BE2C (cell line): ENCODE measurements at regions not wholly inside any gene's neighbourhood (a gene's known extent, or its start where the extent isn't known, plus 50 kb on each side); places are given as distances from the start of the nearest gene placed in this dataset.

Experiments
- DNase-seq: peaks from one replicate; pipeline ENCODE4 v3.0.0-alpha.2; 2020
- H3K27me3 ChIP-seq: fragments of 250-450 bp; sonication (Bioruptor Pico); 2 replicates; pipeline ENCODE4 v1.5.1; 2020; ENCODE audit warnings: mild to moderate bottlenecking
- H3K36me3 ChIP-seq: fragments of 250-450 bp; sonication (Bioruptor Pico); 2 replicates; pipeline ENCODE4 v1.5.1; 2020; ENCODE audit warnings: mild to moderate bottlenecking
- H3K4me1 ChIP-seq: fragments of 250-450 bp; sonication (Bioruptor Pico); 2 replicates; pipeline ENCODE4 v1.5.1; 2020
- H3K4me3 ChIP-seq: 2 replicates; pipeline ENCODE4 v1.5.1; 2011; ENCODE audit warnings: low read depth, low read length
- H3K9me3 ChIP-seq: fragments of 250-450 bp; sonication (Bioruptor Pico); 2 replicates; pipeline ENCODE4 v1.5.1; 2020
- CTCF ChIP-seq: IDR thresholded peaks from 2 replicates; pipeline ENCODE4 v1.5.1; 2012; ENCODE audit warnings: mild to moderate bottlenecking, low read depth, low read length

GRCh38 chr22:25389541-25389919 lies 170.1 kb downstream of the CRYBB2 start:
- Histone ChIP-seq H3K4me3 (no peak overlapping the region), H3K4me1 (peaks cover 8% of the 10 kb centered on the region; the same call in 1 of the 2 replicates), H3K36me3 (no peaks in the 10 kb centered on the region; the same call in 1 of the 2 replicates), H3K27me3 (no peaks in the 10 kb centered on the region), H3K9me3 (no peaks in the 10 kb centered on the region)
- no peak for DNase-seq
- TF ChIP-seq CTCF: no peak

- no peaks in the 10 kb centered on the region for H3K9me3 ChIP-seq
- H3K4me3 ChIP-seq: no peak overlapping the region
- H3K27me3 ChIP-seq: no peaks in the 10 kb centered on the region
- no peak for TF ChIP-seq CTCF
- H3K4me1 ChIP-seq: peaks cover 11% of the 10 kb centered on the region
- no peak for DNase-seq
- H3K36me3 ChIP-seq: no peaks in the 10 kb centered on the region; the same call in 1 of the 2 replicates
These were observed 171.1 kb downstream of the CRYBB2 start for GRCh38 chr22:25390297-25391240.

- Histone ChIP-seq H3K9me3 (no peaks in the 10 kb centered on the region), H3K27me3 (no peaks in the 10 kb centered on the region), H3K36me3 (no peaks in the 10 kb centered on the region; the same call in 1 of the 2 replicates), H3K4me1 (peaks cover 17% of the 10 kb centered on the region), H3K4me3 (no peak overlapping the region)
- no peak for TF ChIP-seq CTCF
- DNase-seq: no peak
These were observed 171.9 kb upstream of the GRK3 start for GRCh38 chr22:25392584-25392983.

GRCh38 chr22:25393121-25393805 lies 171.2 kb upstream of the GRK3 start:
- DNase-seq: no peak
- Histone ChIP-seq H3K36me3 (no peaks in the 10 kb centered on the region; the same call in 1 of the 2 replicates), H3K9me3 (no peaks in the 10 kb centered on the region), H3K4me3 (no peak overlapping the region), H3K4me1 (peaks cover 17% of the 10 kb centered on the region), H3K27me3 (no peaks in the 10 kb centered on the region)
- TF ChIP-seq CTCF: no peak

- no peaks in the 10 kb centered on the region for H3K27me3 ChIP-seq
- TF ChIP-seq CTCF: no peak
- H3K36me3 ChIP-seq: no peaks in the 10 kb centered on the region; the same call in 1 of the 2 replicates
- H3K9me3 ChIP-seq: no peaks in the 10 kb centered on the region
- peaks cover 24% of the 10 kb centered on the region for H3K4me1 ChIP-seq
- no peak for DNase-seq
- no peak overlapping the region for H3K4me3 ChIP-seq
These were observed 169.0 kb upstream of the GRK3 start for GRCh38 chr22:25395468-25395867.

GRCh38 chr22:25395915-25396314 lies 168.6 kb upstream of the GRK3 start:
- no peak for TF ChIP-seq CTCF
- DNase-seq: no peak
- H3K4me1 ChIP-seq: peaks cover 25% of the 10 kb centered on the region
- H3K4me3 ChIP-seq: no peak overlapping the region
- H3K27me3 ChIP-seq: no peaks in the 10 kb centered on the region
- H3K9me3 ChIP-seq: no peaks in the 10 kb centered on the region
- no peaks in the 10 kb centered on the region; the same call in 1 of the 2 replicates for H3K36me3 ChIP-seq
